ENCODE measurements at regions not wholly inside any gene's neighbourhood (a gene's known extent, or its start where the extent isn't known, plus 50 kb on each side); places are given as distances from the start of the nearest gene placed in this dataset.

DNA sequence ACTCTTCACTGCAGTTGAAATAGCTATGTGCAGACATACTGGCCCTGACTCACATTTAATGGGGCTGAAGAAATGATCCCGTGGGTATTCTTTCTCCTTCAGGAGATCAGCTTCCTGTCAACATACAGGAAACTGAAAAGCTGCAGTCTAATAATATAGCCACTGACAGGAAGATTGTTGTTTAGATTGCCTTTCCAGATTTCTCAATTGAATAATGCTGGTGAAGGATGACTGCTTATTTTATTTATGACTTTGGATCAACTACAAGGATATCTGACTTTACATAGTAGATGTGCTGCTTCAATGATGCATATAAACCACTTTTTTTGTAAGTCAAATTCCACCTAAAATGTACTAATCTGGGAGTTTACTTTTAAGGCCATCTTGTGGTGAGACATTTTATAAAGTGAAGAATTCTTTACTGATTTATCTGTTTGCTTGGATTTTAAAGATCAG is 93.4 kb upstream of the MAP4K3 start:
- TF ChIP-seq GATA3 (IDR thresholded peaks at IDR 0.05; ENCODE audit: low read depth, low read length) (no peak), GATA2 (IDR thresholded peaks at IDR 0.05; ENCODE audit: low read depth, low read length) (no peak; the same call in 1 of the 2 replicates)
